ENCODE measurements at regions not wholly inside any gene's neighbourhood (a gene's known extent, or its start where the extent isn't known, plus 50 kb on each side); places are given as distances from the start of the nearest gene placed in this dataset.

GRCh38 chr5:32508806-32509805 lies 64.6 kb upstream of the ZFR start:
- 79% methylated on average over 2 of the region's 8 CpGs for WGBS (ENCODE audit: insufficient coverage)
- no peak for DNase-seq
- Histone ChIP-seq H3K36me3 (ENCODE audit: control insufficient read depth in 4 of 4, insufficient read depth in 4 of 4, low read length in 3 of 4) (no peaks in the 10 kb centered on the region), H3K4me1 (ENCODE audit: control extremely low read depth in 1 of 4, control insufficient read depth in 4 of 4, insufficient read depth in 4 of 4, low read length in 3 of 4) (peaks cover 22 to 25% (median 24%) of the 10 kb centered on the region in 4 experiments), H3K4me3 (ENCODE audit: control insufficient read depth in 1 of 7, extremely low read depth in 1 of 7, insufficient read depth in 4 of 7, low read depth in 2 of 7, low read length in 6 of 7) (no peak overlapping the region), H3K27me3 (replicated peaks in 2 of 5; ENCODE audit: control insufficient read depth in 4 of 5, insufficient read depth in 5 of 5, low read length in 4 of 5) (no peaks in the 10 kb centered on the region), H3K9me3 (ENCODE audit: control extremely low read depth in 1 of 5, control insufficient read depth in 4 of 5, insufficient read depth in 2 of 5, low read depth in 1 of 5, low read length in 4 of 5) (no peaks in the 10 kb centered on the region), H3K27ac (ENCODE audit: insufficient read depth in 1 of 2, low read depth in 1 of 2, low read length in 2 of 2, poor library complexity in 1 of 2, severe bottlenecking in 2 of 2) (no peak overlapping the region)
- ChIA-PET CTCF (interaction anchor here (0.6 to 3.2 kb wide), 5 partner anchors 11 to 80 kb away, joined by 3 to 14 read pairs (median 3); no protein-coding TSS in a partner anchor), POLR2A (no interaction called here)

- no peak overlapping the region for H3K27ac ChIP-seq (ENCODE audit: insufficient read depth in 1 of 2, low read depth in 1 of 2, low read length in 2 of 2, poor library complexity in 1 of 2, severe bottlenecking in 2 of 2)
- ChIA-PET POLR2A (no interaction called here), CTCF (interaction anchor here (1.2 to 1.7 kb wide), 5 partner anchors 11 to 80 kb away, joined by 3 to 6 read pairs (median 3); no protein-coding TSS in a partner anchor)
- H3K4me3 ChIP-seq (ENCODE audit: control insufficient read depth in 1 of 7, extremely low read depth in 1 of 7, insufficient read depth in 4 of 7, low read depth in 2 of 7, low read length in 6 of 7): no peak overlapping the region
- H3K9me3 ChIP-seq (ENCODE audit: control extremely low read depth in 1 of 5, control insufficient read depth in 4 of 5, insufficient read depth in 2 of 5, low read depth in 1 of 5, low read length in 4 of 5): no peaks in the 10 kb centered on the region
- WGBS (ENCODE audit: insufficient coverage): 97% methylated on average over 6 of the region's 7 CpGs
- H3K27me3 ChIP-seq (replicated peaks in 2 of 5; ENCODE audit: control insufficient read depth in 4 of 5, insufficient read depth in 5 of 5, low read length in 4 of 5): no peaks in the 10 kb centered on the region
- H3K36me3 ChIP-seq (ENCODE audit: control insufficient read depth in 4 of 4, insufficient read depth in 4 of 4, low read length in 3 of 4): no peaks in the 10 kb centered on the region
- no peak for DNase-seq
- H3K4me1 ChIP-seq (ENCODE audit: control extremely low read depth in 1 of 4, control insufficient read depth in 4 of 4, insufficient read depth in 4 of 4, low read length in 3 of 4): peaks cover 22 to 32% (median 31%) of the 10 kb centered on the region in 4 experiments
Observed at GRCh38 chr5:32507738-32508434, 63.3 kb upstream of the ZFR start.

GRCh38 chr5:32506799-32507198 lies 62.3 kb upstream of the ZFR start:
- CTCF ChIA-PET: interaction anchor here (0.9 to 4.0 kb wide), 4 partner anchors 14 to 81 kb away, joined by 3 to 38 read pairs (median 6); no protein-coding TSS in a partner anchor
- POLR2A ChIA-PET: no interaction called here
- Histone ChIP-seq H3K27ac (ENCODE audit: insufficient read depth in 1 of 2, low read depth in 1 of 2, low read length in 2 of 2, poor library complexity in 1 of 2, severe bottlenecking in 2 of 2) (no peak overlapping the region), H3K4me3 (ENCODE audit: control insufficient read depth in 1 of 7, extremely low read depth in 1 of 7, insufficient read depth in 4 of 7, low read depth in 2 of 7, low read length in 6 of 7) (no peak overlapping the region), H3K36me3 (ENCODE audit: control insufficient read depth in 4 of 4, insufficient read depth in 4 of 4, low read length in 3 of 4) (no peaks in the 10 kb centered on the region), H3K27me3 (replicated peaks in 2 of 5; ENCODE audit: control insufficient read depth in 4 of 5, insufficient read depth in 5 of 5, low read length in 4 of 5) (no peaks in the 10 kb centered on the region), H3K4me1 (ENCODE audit: control extremely low read depth in 1 of 4, control insufficient read depth in 4 of 4, insufficient read depth in 4 of 4, low read length in 3 of 4) (peaks cover 22 to 32% (median 31%) of the 10 kb centered on the region in 4 experiments), H3K9me3 (ENCODE audit: control extremely low read depth in 1 of 5, control insufficient read depth in 4 of 5, insufficient read depth in 2 of 5, low read depth in 1 of 5, low read length in 4 of 5) (no peaks in the 10 kb centered on the region)
- no CpG with 5 or more reads among the region's 1 CpG for WGBS (ENCODE audit: insufficient coverage)
- DNase-seq: no peak

GRCh38 chr5:32506201-32506661 lies 61.7 kb upstream of the ZFR start:
- H3K4me1 ChIP-seq (ENCODE audit: control extremely low read depth in 1 of 4, control insufficient read depth in 4 of 4, insufficient read depth in 4 of 4, low read length in 3 of 4): peaks cover 22 to 32% (median 31%) of the 10 kb centered on the region in 4 experiments
- H3K27me3 ChIP-seq (replicated peaks in 2 of 5; ENCODE audit: control insufficient read depth in 4 of 5, insufficient read depth in 5 of 5, low read length in 4 of 5): no peaks in the 10 kb centered on the region
- ChIA-PET CTCF (interaction anchor here (0.9 to 4.0 kb wide), 6 partner anchors 8 to 84 kb away, joined by 3 to 38 read pairs (median 6); no protein-coding TSS in a partner anchor), POLR2A (interaction anchor here (0.6 to 2.1 kb wide), 3 partner anchors 10 to 79 kb away, joined by 3 to 8 read pairs (median 7); partner anchors contain the start of gene SUB1)
- H3K9me3 ChIP-seq (ENCODE audit: control extremely low read depth in 1 of 5, control insufficient read depth in 4 of 5, insufficient read depth in 2 of 5, low read depth in 1 of 5, low read length in 4 of 5): no peaks in the 10 kb centered on the region
- DNase-seq: peak in 1 of 3 donors; percentile 21
- H3K36me3 ChIP-seq (ENCODE audit: control insufficient read depth in 4 of 4, insufficient read depth in 4 of 4, low read length in 3 of 4): no peaks in the 10 kb centered on the region
- peak overlapping the region in 1 of 7 experiments; percentile 33 for H3K4me3 ChIP-seq (ENCODE audit: control insufficient read depth in 1 of 7, extremely low read depth in 1 of 7, insufficient read depth in 4 of 7, low read depth in 2 of 7, low read length in 6 of 7)
- H3K27ac ChIP-seq (ENCODE audit: insufficient read depth in 1 of 2, low read depth in 1 of 2, low read length in 2 of 2, poor library complexity in 1 of 2, severe bottlenecking in 2 of 2): no peak overlapping the region
- WGBS (ENCODE audit: insufficient coverage): 51% methylated on average over 3 of the region's 3 CpGs

- Histone ChIP-seq H3K27me3 (replicated peaks in 2 of 5; ENCODE audit: control insufficient read depth in 4 of 5, insufficient read depth in 5 of 5, low read length in 4 of 5) (no peaks in the 10 kb centered on the region), H3K4me1 (ENCODE audit: control extremely low read depth in 1 of 4, control insufficient read depth in 4 of 4, insufficient read depth in 4 of 4, low read length in 3 of 4) (peaks cover 22 to 32% (median 31%) of the 10 kb centered on the region in 4 experiments), H3K9me3 (ENCODE audit: control extremely low read depth in 1 of 5, control insufficient read depth in 4 of 5, insufficient read depth in 2 of 5, low read depth in 1 of 5, low read length in 4 of 5) (no peaks in the 10 kb centered on the region), H3K27ac (ENCODE audit: insufficient read depth in 1 of 2, low read depth in 1 of 2, low read length in 2 of 2, poor library complexity in 1 of 2, severe bottlenecking in 2 of 2) (no peak overlapping the region), H3K4me3 (ENCODE audit: control insufficient read depth in 1 of 7, extremely low read depth in 1 of 7, insufficient read depth in 4 of 7, low read depth in 2 of 7, low read length in 6 of 7) (peak overlapping the region in 2 of 7 experiments; percentile 37 to 71), H3K36me3 (ENCODE audit: control insufficient read depth in 4 of 4, insufficient read depth in 4 of 4, low read length in 3 of 4) (no peaks in the 10 kb centered on the region)
- 70% methylated on average over 2 of the region's 2 CpGs for WGBS (ENCODE audit: insufficient coverage)
- ChIA-PET CTCF (interaction anchor here (0.9 to 4.0 kb wide), 10 partner anchors 9 to 107 kb away, joined by 3 to 38 read pairs (median 4); partner anchors contain the start of gene SUB1), POLR2A (interaction anchor here (0.6 to 2.1 kb wide), 6 partner anchors 9 to 311 kb away, joined by 3 to 8 read pairs (median 3); partner anchors contain the start of gene SUB1)
- DNase-seq: no peak
Observed at GRCh38 chr5:32505756-32506155, 61.2 kb upstream of the ZFR start.

- no peaks in the 10 kb centered on the region for H3K27me3 ChIP-seq (replicated peaks in 2 of 5; ENCODE audit: control insufficient read depth in 4 of 5, insufficient read depth in 5 of 5, low read length in 4 of 5)
- DNase-seq: peak; percentile 91 to 98 (median 97)
- peak overlapping the region in 6 of 7 experiments; percentile 34 to 71 (median 50) for H3K4me3 ChIP-seq (ENCODE audit: control insufficient read depth in 1 of 7, extremely low read depth in 1 of 7, insufficient read depth in 4 of 7, low read depth in 2 of 7, low read length in 6 of 7)
- H3K27ac ChIP-seq (ENCODE audit: insufficient read depth in 1 of 2, low read depth in 1 of 2, low read length in 2 of 2, poor library complexity in 1 of 2, severe bottlenecking in 2 of 2): peak overlapping the region; percentile 43 to 75
- 0% methylated on average over 6 of the region's 8 CpGs for WGBS (ENCODE audit: insufficient coverage)
- CTCF ChIA-PET: interaction anchor here (0.9 to 4.0 kb wide), 11 partner anchors 8 to 107 kb away, joined by 3 to 38 read pairs (median 4); partner anchors contain the start of gene SUB1
- no peaks in the 10 kb centered on the region for H3K36me3 ChIP-seq (ENCODE audit: control insufficient read depth in 4 of 4, insufficient read depth in 4 of 4, low read length in 3 of 4)
- POLR2A ChIA-PET: interaction anchor here (0.5 to 2.1 kb wide), 6 partner anchors 9 to 311 kb away, joined by 3 to 8 read pairs (median 4); partner anchors contain the start of gene SUB1
- peaks cover 22 to 32% (median 31%) of the 10 kb centered on the region in 4 experiments for H3K4me1 ChIP-seq (ENCODE audit: control extremely low read depth in 1 of 4, control insufficient read depth in 4 of 4, insufficient read depth in 4 of 4, low read length in 3 of 4)
- no peaks in the 10 kb centered on the region for H3K9me3 ChIP-seq (ENCODE audit: control extremely low read depth in 1 of 5, control insufficient read depth in 4 of 5, insufficient read depth in 2 of 5, low read depth in 1 of 5, low read length in 4 of 5)
Observed at GRCh38 chr5:32504989-32505596, 60.6 kb upstream of the ZFR start.
